ENCODE measurements at regions not wholly inside any gene's neighbourhood (a gene's known extent, or its start where the extent isn't known, plus 50 kb on each side); places are given as distances from the start of the nearest gene placed in this dataset.

DNA sequence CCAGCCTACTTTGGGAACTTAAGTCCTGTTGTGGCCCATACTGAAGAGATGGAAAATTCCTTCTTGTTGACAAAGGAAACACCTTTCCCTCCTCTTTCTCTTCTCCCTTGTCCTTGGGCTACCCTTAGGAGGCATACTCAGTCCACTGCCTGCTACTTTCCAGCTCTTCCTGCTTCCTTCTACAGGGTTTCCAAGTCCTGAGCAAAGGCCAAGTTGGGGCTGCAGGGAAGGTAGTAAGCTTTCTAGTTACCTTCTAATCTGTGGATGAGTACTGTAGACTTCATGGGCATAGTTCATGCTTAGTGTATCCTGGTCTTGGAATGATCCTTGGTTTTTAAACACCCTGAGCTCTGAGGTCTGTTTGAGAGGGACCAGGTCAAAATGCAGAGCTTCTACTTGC is 299.2 kb upstream of the MAF start:
- Mint-ChIP-seq H3K4me3 (no peak overlapping the region), H3K4me1 (peaks cover 9% of the 10 kb centered on the region), H3K27me3 (ENCODE audit: low read depth) (no peaks in the 10 kb centered on the region), H3K27ac (no peak overlapping the region), H3K36me3 (no peaks in the 10 kb centered on the region), H3K9me3 (peaks cover 13% of the 10 kb centered on the region)
- TF ChIP-seq, protein P1, sequence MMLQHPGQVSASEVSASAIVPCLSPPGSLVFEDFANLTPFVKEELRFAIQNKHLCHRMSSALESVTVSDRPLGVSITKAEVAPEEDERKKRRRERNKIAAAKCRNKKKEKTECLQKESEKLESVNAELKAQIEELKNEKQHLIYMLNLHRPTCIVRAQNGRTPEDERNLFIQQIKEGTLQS (CRISPR knock-in tag; conservative IDR thresholded peaks at IDR 0.05) = no peak
- TF ChIP-seq, protein P2, sequence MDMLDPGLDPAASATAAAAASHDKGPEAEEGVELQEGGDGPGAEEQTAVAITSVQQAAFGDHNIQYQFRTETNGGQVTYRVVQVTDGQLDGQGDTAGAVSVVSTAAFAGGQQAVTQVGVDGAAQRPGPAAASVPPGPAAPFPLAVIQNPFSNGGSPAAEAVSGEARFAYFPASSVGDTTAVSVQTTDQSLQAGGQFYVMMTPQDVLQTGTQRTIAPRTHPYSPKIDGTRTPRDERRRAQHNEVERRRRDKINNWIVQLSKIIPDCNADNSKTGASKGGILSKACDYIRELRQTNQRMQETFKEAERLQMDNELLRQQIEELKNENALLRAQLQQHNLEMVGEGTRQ (CRISPR knock-in tag; IDR thresholded peaks at IDR 0.05) = no peak
- TF ChIP-seq ZBTB21 (CRISPR knock-in tag; IDR thresholded peaks at IDR 0.05; ENCODE audit: borderline replicate concordance) = no peak
- DNase-seq (ENCODE audit: low spot score) = no peak
- ChIA-PET CTCF (interaction anchor here (0.8 kb wide), 1 partner anchor 11 kb away, joined by 3 read pairs; no protein-coding TSS in a partner anchor), POLR2A (no interaction called here)
- no peak for ATAC-seq

DNA sequence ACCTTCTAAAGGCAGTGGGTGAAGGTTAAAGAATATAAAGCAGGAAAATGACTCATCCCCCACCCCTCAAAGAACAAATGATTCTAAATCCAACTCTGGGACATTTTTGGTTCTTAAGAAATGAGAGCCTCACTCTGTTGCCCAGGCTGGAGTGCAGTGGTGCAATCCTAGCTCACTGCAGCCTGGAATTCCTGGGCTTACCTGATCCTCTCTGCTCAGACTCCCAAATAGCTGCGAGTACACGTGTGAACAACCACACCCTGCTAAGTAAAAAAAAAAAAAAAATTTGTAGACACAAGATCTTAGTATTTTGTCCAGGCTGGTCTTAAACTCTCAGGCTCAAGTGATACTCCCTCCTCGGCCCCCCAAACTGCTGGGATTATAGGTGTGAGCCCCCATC is 298.8 kb upstream of the MAF start:
- peaks cover 9% of the 10 kb centered on the region for H3K4me1 Mint-ChIP-seq
- POLR2A ChIA-PET = no interaction called here
- TF ChIP-seq, protein P3, sequence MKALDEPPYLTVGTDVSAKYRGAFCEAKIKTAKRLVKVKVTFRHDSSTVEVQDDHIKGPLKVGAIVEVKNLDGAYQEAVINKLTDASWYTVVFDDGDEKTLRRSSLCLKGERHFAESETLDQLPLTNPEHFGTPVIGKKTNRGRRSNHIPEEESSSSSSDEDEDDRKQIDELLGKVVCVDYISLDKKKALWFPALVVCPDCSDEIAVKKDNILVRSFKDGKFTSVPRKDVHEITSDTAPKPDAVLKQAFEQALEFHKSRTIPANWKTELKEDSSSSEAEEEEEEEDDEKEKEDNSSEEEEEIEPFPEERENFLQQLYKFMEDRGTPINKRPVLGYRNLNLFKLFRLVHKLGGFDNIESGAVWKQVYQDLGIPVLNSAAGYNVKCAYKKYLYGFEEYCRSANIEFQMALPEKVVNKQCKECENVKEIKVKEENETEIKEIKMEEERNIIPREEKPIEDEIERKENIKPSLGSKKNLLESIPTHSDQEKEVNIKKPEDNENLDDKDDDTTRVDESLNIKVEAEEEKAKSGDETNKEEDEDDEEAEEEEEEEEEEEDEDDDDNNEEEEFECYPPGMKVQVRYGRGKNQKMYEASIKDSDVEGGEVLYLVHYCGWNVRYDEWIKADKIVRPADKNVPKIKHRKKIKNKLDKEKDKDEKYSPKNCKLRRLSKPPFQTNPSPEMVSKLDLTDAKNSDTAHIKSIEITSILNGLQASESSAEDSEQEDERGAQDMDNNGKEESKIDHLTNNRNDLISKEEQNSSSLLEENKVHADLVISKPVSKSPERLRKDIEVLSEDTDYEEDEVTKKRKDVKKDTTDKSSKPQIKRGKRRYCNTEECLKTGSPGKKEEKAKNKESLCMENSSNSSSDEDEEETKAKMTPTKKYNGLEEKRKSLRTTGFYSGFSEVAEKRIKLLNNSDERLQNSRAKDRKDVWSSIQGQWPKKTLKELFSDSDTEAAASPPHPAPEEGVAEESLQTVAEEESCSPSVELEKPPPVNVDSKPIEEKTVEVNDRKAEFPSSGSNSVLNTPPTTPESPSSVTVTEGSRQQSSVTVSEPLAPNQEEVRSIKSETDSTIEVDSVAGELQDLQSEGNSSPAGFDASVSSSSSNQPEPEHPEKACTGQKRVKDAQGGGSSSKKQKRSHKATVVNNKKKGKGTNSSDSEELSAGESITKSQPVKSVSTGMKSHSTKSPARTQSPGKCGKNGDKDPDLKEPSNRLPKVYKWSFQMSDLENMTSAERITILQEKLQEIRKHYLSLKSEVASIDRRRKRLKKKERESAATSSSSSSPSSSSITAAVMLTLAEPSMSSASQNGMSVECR (CRISPR knock-in tag; IDR thresholded peaks at IDR 0.05; ENCODE audit: borderline replicate concordance) = no peak
- TF ChIP-seq SOX15 (CRISPR knock-in tag; IDR thresholded peaks at IDR 0.05) (no peak), MYBL2 (CRISPR knock-in tag; IDR thresholded peaks at IDR 0.05) (no peak), ZNF138 (CRISPR knock-in tag; conservative IDR thresholded peaks at IDR 0.05) (no peak), HMGA2 (CRISPR knock-in tag; IDR thresholded peaks at IDR 0.05) (no peak)
- TF ChIP-seq, protein P4, sequence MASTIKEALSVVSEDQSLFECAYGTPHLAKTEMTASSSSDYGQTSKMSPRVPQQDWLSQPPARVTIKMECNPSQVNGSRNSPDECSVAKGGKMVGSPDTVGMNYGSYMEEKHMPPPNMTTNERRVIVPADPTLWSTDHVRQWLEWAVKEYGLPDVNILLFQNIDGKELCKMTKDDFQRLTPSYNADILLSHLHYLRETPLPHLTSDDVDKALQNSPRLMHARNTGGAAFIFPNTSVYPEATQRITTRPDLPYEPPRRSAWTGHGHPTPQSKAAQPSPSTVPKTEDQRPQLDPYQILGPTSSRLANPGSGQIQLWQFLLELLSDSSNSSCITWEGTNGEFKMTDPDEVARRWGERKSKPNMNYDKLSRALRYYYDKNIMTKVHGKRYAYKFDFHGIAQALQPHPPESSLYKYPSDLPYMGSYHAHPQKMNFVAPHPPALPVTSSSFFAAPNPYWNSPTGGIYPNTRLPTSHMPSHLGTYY (CRISPR knock-in tag; IDR thresholded peaks at IDR 0.05) = no peak
- TF ChIP-seq, protein P5, sequence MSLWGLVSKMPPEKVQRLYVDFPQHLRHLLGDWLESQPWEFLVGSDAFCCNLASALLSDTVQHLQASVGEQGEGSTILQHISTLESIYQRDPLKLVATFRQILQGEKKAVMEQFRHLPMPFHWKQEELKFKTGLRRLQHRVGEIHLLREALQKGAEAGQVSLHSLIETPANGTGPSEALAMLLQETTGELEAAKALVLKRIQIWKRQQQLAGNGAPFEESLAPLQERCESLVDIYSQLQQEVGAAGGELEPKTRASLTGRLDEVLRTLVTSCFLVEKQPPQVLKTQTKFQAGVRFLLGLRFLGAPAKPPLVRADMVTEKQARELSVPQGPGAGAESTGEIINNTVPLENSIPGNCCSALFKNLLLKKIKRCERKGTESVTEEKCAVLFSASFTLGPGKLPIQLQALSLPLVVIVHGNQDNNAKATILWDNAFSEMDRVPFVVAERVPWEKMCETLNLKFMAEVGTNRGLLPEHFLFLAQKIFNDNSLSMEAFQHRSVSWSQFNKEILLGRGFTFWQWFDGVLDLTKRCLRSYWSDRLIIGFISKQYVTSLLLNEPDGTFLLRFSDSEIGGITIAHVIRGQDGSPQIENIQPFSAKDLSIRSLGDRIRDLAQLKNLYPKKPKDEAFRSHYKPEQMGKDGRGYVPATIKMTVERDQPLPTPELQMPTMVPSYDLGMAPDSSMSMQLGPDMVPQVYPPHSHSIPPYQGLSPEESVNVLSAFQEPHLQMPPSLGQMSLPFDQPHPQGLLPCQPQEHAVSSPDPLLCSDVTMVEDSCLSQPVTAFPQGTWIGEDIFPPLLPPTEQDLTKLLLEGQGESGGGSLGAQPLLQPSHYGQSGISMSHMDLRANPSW (CRISPR knock-in tag; conservative IDR thresholded peaks at IDR 0.05; ENCODE audit: low read depth) = no peak
- TF ChIP-seq, protein P6, sequence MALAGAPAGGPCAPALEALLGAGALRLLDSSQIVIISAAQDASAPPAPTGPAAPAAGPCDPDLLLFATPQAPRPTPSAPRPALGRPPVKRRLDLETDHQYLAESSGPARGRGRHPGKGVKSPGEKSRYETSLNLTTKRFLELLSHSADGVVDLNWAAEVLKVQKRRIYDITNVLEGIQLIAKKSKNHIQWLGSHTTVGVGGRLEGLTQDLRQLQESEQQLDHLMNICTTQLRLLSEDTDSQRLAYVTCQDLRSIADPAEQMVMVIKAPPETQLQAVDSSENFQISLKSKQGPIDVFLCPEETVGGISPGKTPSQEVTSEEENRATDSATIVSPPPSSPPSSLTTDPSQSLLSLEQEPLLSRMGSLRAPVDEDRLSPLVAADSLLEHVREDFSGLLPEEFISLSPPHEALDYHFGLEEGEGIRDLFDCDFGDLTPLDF (CRISPR knock-in tag; IDR thresholded peaks at IDR 0.05) = no peak
- TF ChIP-seq, protein P7, sequence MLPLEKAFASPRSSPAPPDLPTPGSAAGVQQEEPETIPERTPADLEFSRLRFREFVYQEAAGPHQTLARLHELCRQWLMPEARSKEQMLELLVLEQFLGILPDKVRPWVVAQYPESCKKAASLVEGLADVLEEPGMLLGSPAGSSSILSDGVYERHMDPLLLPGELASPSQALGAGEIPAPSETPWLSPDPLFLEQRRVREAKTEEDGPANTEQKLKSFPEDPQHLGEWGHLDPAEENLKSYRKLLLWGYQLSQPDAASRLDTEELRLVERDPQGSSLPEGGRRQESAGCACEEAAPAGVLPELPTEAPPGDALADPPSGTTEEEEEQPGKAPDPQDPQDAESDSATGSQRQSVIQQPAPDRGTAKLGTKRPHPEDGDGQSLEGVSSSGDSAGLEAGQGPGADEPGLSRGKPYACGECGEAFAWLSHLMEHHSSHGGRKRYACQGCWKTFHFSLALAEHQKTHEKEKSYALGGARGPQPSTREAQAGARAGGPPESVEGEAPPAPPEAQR (CRISPR knock-in tag; IDR thresholded peaks at IDR 0.05) = no peak
- TF ChIP-seq, protein P8, sequence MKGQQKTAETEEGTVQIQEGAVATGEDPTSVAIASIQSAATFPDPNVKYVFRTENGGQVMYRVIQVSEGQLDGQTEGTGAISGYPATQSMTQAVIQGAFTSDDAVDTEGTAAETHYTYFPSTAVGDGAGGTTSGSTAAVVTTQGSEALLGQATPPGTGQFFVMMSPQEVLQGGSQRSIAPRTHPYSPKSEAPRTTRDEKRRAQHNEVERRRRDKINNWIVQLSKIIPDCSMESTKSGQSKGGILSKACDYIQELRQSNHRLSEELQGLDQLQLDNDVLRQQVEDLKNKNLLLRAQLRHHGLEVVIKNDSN (CRISPR knock-in tag; IDR thresholded peaks at IDR 0.05) = no peak
- TF ChIP-seq, protein P9, sequence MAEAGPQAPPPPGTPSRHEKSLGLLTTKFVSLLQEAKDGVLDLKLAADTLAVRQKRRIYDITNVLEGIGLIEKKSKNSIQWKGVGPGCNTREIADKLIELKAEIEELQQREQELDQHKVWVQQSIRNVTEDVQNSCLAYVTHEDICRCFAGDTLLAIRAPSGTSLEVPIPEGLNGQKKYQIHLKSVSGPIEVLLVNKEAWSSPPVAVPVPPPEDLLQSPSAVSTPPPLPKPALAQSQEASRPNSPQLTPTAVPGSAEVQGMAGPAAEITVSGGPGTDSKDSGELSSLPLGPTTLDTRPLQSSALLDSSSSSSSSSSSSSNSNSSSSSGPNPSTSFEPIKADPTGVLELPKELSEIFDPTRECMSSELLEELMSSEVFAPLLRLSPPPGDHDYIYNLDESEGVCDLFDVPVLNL (CRISPR knock-in tag; IDR thresholded peaks at IDR 0.05; ENCODE audit: borderline replicate concordance, low read depth) = no peak
- TF ChIP-seq, protein P10, sequence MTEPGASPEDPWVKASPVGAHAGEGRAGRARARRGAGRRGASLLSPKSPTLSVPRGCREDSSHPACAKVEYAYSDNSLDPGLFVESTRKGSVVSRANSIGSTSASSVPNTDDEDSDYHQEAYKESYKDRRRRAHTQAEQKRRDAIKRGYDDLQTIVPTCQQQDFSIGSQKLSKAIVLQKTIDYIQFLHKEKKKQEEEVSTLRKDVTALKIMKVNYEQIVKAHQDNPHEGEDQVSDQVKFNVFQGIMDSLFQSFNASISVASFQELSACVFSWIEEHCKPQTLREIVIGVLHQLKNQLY (CRISPR knock-in tag; IDR thresholded peaks at IDR 0.05) = no peak
- TF ChIP-seq, protein P11, sequence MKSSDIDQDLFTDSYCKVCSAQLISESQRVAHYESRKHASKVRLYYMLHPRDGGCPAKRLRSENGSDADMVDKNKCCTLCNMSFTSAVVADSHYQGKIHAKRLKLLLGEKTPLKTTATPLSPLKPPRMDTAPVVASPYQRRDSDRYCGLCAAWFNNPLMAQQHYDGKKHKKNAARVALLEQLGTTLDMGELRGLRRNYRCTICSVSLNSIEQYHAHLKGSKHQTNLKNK (CRISPR knock-in tag; IDR thresholded peaks at IDR 0.05) = no peak
- H3K4me3 Mint-ChIP-seq = no peak overlapping the region
- H3K27me3 Mint-ChIP-seq (ENCODE audit: low read depth) = no peaks in the 10 kb centered on the region
- ATAC-seq = no peak
- H3K27ac Mint-ChIP-seq = no peak overlapping the region
- peaks cover 13% of the 10 kb centered on the region for H3K9me3 Mint-ChIP-seq
- DNase-seq (ENCODE audit: low spot score) = no peak
- CTCF ChIA-PET = interaction anchor here (0.8 kb wide), 1 partner anchor 11 kb away, joined by 3 read pairs; no protein-coding TSS in a partner anchor
- no peaks in the 10 kb centered on the region for H3K36me3 Mint-ChIP-seq

Measured in WTC11 (cell line).